Astrocyte of the spinal cord (primary cell): ENCODE measurements at regions not wholly inside any gene's neighbourhood (a gene's known extent, or its start where the extent isn't known, plus 50 kb on each side); places are given as distances from the start of the nearest gene placed in this dataset.
"Not testable (repeated sequence)": the region's sequence is repeated elsewhere in the genome, so short reads cannot be mapped to it uniquely, and the experiment has no call there.

Experiments
- DNase-seq: peaks from one replicate; pipeline ENCODE4 v3.0.0; 2011; ENCODE audit warnings: low read depth, low spot score
- H3K4me3 ChIP-seq: 2 replicates; pipeline ENCODE4 v1.5.1; 2011; ENCODE audit warnings: low read depth, mild to moderate bottlenecking, low read length, moderate library complexity
- in situ Hi-C: cut with HindIII; loops from 2 replicates; pipeline ENCODE4 v1.10.0; 2017; ENCODE audit warnings: low sequenced_read_pairs
- TF ChIP-seq, protein P1 (sequence below): IDR thresholded peaks from 2 replicates; pipeline ENCODE4 v1.5.1; 2012; ENCODE audit warnings: low read depth, mild to moderate bottlenecking, low read length, inconsistent platforms

DNA sequence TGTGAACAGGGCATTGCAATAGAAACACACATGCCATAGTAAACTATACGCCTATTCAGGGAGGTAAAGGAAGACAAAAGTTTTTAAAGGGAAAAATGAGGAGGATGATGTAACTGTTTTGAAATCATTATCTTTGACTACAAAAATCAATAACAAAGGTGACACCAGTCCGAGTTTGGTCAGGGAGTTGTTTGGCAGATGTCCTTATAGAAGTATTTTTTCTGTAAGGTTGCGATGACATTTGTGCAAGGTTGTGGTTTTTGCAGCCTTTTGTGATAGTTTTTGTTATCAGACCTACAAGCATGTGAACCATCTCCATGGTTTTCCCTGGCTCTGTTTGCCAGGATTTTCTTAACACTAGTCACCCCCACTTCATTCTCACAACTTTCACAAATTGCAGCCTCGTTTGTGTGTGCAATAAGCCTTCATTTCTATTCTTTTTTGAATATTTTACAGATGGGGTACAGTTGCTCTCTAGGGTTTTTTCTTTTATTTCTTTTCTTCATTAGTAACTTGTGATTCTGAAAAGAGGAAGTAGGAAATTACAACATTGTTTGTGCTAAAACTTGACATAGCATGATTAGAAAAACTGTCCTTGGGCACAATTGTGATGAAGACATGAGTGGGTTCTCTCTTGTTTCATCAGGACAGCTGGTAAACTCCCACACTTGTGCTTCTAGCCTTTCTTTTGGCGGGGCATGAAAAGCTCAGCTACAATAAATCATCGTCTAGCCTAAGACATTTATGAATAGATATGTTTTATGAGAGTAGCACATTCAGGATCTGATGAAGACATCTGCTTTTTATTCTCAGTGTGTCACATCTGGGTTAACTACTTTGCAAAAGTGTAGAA is 60.2 kb upstream of the PNPLA4 start:
- TF ChIP-seq, protein P1, sequence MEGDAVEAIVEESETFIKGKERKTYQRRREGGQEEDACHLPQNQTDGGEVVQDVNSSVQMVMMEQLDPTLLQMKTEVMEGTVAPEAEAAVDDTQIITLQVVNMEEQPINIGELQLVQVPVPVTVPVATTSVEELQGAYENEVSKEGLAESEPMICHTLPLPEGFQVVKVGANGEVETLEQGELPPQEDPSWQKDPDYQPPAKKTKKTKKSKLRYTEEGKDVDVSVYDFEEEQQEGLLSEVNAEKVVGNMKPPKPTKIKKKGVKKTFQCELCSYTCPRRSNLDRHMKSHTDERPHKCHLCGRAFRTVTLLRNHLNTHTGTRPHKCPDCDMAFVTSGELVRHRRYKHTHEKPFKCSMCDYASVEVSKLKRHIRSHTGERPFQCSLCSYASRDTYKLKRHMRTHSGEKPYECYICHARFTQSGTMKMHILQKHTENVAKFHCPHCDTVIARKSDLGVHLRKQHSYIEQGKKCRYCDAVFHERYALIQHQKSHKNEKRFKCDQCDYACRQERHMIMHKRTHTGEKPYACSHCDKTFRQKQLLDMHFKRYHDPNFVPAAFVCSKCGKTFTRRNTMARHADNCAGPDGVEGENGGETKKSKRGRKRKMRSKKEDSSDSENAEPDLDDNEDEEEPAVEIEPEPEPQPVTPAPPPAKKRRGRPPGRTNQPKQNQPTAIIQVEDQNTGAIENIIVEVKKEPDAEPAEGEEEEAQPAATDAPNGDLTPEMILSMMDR, result no peak
- in situ Hi-C loops, result no loop called here

DNA sequence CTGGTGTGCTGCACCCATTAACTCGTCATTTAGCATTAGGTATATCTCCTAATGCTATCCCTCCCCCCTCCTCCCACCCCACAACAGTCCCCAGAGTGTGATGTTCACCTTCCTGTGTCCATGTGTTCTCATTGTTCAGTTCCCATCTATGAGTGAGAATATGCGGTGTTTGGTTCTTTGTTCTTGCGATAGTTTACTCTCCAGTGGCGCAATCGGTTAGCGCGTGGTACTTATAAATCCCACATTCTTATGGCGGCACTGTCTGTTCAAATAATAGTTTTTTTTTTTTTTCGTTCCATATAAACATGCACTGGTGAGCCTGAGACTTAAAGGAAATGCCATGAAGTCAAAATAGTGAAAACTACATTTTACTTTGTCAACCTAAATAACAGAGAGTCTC is 59.5 kb upstream of the PNPLA4 start:
- DNase-seq, in situ Hi-C loops, H3K4me3 ChIP-seq: not testable (repeated sequence)

More for the DNA sequence above, 60.2 kb upstream of the PNPLA4 start:
- no peak overlapping the region for H3K4me3 ChIP-seq
- DNase-seq, result peak; percentile 5

DNA sequence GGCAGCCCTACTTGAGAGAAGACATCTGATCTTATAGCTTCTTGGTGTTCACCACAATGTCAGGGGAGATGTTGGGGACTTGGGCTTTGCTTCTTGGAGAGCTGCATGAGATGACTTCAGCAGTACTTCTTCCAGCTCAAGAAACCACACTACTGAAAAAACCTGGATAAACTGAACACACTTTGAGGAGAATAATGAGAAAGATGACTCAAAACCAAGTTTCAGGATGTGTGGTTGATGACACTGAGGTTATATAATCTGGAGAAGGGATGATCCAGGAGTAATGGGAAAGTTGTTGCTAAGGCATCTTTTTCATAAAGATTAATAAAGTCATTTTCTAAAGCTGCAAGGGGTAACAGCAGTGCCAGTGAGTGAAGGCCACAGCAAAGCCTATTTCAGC is 58.4 kb upstream of the PNPLA4 start:
- TF ChIP-seq, protein P1, result no peak

DNA sequence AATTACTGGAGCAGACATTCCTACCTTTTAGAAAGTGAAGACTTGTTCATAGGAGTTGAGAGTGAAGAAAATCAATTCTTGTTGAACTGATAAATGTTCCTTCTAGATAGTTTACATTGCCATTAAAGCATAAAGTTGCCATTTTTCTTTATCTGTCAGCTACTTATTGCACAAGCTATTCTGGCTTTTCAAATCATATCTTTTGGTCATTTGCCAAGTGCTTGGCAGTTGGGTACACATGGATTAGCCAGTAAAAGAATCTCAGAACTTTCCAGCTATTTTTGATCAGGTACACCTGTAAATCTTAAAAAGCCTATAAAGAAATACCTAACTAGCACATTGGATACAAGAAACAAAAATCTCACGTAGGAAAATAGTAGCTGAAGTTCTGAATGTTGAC is 56.4 kb upstream of the PNPLA4 start:
- TF ChIP-seq, protein P1, result no peak
- DNase-seq, result no peak
- in situ Hi-C loops, result no loop called here
- H3K4me3 ChIP-seq, result no peak overlapping the region

More for the DNA sequence above, 58.4 kb upstream of the PNPLA4 start:
- H3K4me3 ChIP-seq, result no peak overlapping the region
- in situ Hi-C loops, result no loop called here
- peak; percentile 35 for DNase-seq
